Breast epithelium (tissue), 3 donors: ENCODE measurements at regions not wholly inside any gene's neighbourhood (a gene's known extent, or its start where the extent isn't known, plus 50 kb on each side); places are given as distances from the start of the nearest gene placed in this dataset.

ENCODE experiments used
- CTCF ChIP-seq, 3 donors: fragments of 450-650 bp; IDR thresholded peaks; one replicate each; pipeline ENCODE4 v1.5.1; 2016 to 2017; ENCODE audit warnings: antibody characterized with exemption in 3 of 3, mild to moderate bottlenecking in 3 of 3, moderate library complexity in 3 of 3
- POLR2A ChIP-seq: fragments of 450-650 bp; IDR thresholded peaks from one replicate; pipeline ENCODE4 v1.6.1; 2016; ENCODE audit warnings: antibody characterized with exemption, mild to moderate bottlenecking, moderate library complexity

DNA sequence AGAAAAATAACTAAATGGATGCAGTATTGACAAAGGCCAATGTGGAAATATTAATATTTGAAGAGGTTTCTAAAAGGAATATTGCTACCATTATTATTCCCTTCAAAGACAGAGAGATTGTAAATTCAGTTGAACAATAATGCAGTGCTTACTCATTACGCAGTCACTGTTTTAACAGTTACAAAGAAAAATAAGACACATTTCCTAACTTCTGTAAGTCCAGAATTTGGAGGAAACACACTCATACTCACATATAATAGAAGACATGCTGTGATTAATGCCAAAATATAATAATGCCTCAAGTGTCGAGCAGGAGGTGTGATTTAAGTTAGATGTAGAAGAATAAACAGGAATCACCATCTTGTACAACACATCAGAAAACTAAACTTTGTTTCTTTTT lies 389.2 kb downstream of the FBXO15 start:
- TF ChIP-seq CTCF (IDR thresholded peaks at IDR 0.05) (no peak), POLR2A (no peak)
